CD4-positive, CD25-positive, alpha-beta regulatory T cell (primary cell): ENCODE measurements at regions not wholly inside any gene's neighbourhood (a gene's known extent, or its start where the extent isn't known, plus 50 kb on each side); places are given as distances from the start of the nearest gene placed in this dataset.

Experiments
- ATAC-seq, 2 donors: fragments of 150-1000 bp; cut with Tn5 transposase; one replicate each; pipeline ENCODE4 v1.10.0; 2021; ENCODE audit warnings: low read depth in 2 of 2, moderate number of reproducible peaks in 2 of 2, moderate library complexity in 1 of 2
- DNase-seq, 3 donors: peaks; one replicate each; pipeline versions ENCODE4 v3.0.0 to v3.0.0-alpha.2; 2012 to 2022; ENCODE audit warnings: mixed read lengths in 1 of 3
- H3K27ac ChIP-seq: one replicate; pipeline ENCODE4 v1.7.0; 2013; ENCODE audit warnings: mild to moderate bottlenecking, low read length; ENCODE audit not compliant: insufficient read depth, poor library complexity, severe bottlenecking
- H3K27me3 ChIP-seq: one replicate; pipeline ENCODE4 v1.7.0; 2013; ENCODE audit warnings: low read length; ENCODE audit not compliant: control insufficient read depth, insufficient read depth
- H3K36me3 ChIP-seq: one replicate; pipeline ENCODE4 v1.7.0; 2013; ENCODE audit warnings: mild to moderate bottlenecking, low read length, moderate library complexity; ENCODE audit not compliant: control insufficient read depth, insufficient read depth
- H3K4me1 ChIP-seq: 2 replicates; pipeline ENCODE4 v1.7.0; 2013; ENCODE audit warnings: mild to moderate bottlenecking, low read length; ENCODE audit not compliant: insufficient read depth, control insufficient read depth, poor library complexity, severe bottlenecking
- H3K4me3 ChIP-seq: one replicate; pipeline ENCODE4 v1.7.0; 2013; ENCODE audit warnings: low read depth, mild to moderate bottlenecking, low read length, moderate library complexity
- H3K9me3 ChIP-seq, 2 experiments: 1 replicate in 1 of 2; 2 replicates in 1 of 2; pipeline ENCODE4 v1.7.0; 2013; ENCODE audit warnings: low read length in 2 of 2, mild to moderate bottlenecking in 1 of 2, moderate library complexity in 1 of 2; ENCODE audit not compliant: control insufficient read depth in 2 of 2
- H3K27ac Mint-ChIP-seq, 3 donors: one replicate each; pipeline ENCODE4 v1.8.0; 2020 to 2022; ENCODE audit warnings: mild to moderate bottlenecking in 3 of 3, mixed read lengths in 3 of 3, moderate library complexity in 2 of 3
- H3K27me3 Mint-ChIP-seq: one replicate; pipeline ENCODE4 v1.8.0; 2022; ENCODE audit warnings: mild to moderate bottlenecking, mixed read lengths
- H3K36me3 Mint-ChIP-seq: one replicate; pipeline ENCODE4 v1.8.0; 2020; ENCODE audit warnings: mixed read lengths
- H3K4me1 Mint-ChIP-seq, 4 donors: one replicate each; pipeline ENCODE4 v1.8.0; 2020 to 2022; ENCODE audit warnings: mixed read lengths in 4 of 4, mild to moderate bottlenecking in 1 of 4
- H3K4me3 Mint-ChIP-seq, 4 donors: one replicate each; pipeline ENCODE4 v1.8.0; 2020 to 2022; ENCODE audit warnings: mild to moderate bottlenecking in 4 of 4, mixed read lengths in 4 of 4, moderate library complexity in 3 of 4
- H3K9me3 Mint-ChIP-seq, 7 donors: one replicate each; pipeline ENCODE4 v1.8.0; 2020 to 2022; ENCODE audit warnings: mixed read lengths in 7 of 7, mild to moderate bottlenecking in 3 of 7, moderate library complexity in 2 of 7

- Histone ChIP-seq H3K27ac (no peak overlapping the region), H3K4me3 (no peak overlapping the region), H3K9me3 (no peaks in the 10 kb centered on the region), H3K36me3 (no peaks in the 10 kb centered on the region), H3K27me3 (no peaks in the 10 kb centered on the region), H3K4me1 (no peaks in the 10 kb centered on the region)
- Mint-ChIP-seq H3K27me3 (no peaks in the 10 kb centered on the region), H3K9me3 (peaks cover 3 to 9% (median 4%) of the 10 kb centered on the region in 7 donors), H3K36me3 (no peaks in the 10 kb centered on the region), H3K4me1 (peaks cover 0 to 11% (median 0%) of the 10 kb centered on the region in 4 donors), H3K27ac (no peak overlapping the region), H3K4me3 (no peak overlapping the region)
- DNase-seq, result no peak
- ATAC-seq, result no peak
These were observed 423.3 kb downstream of the RAPGEF2 start for GRCh38 chr4:159526172-159526571.

GRCh38 chr4:159534655-159535054 lies 431.8 kb downstream of the RAPGEF2 start:
- ATAC-seq (no peak), DNase-seq (no peak)
- H3K36me3 Mint-ChIP-seq, result no peaks in the 10 kb centered on the region
- no peak overlapping the region for H3K4me3 ChIP-seq
- H3K27ac Mint-ChIP-seq, result no peak overlapping the region
- no peaks in the 10 kb centered on the region for H3K36me3 ChIP-seq
- no peaks in the 10 kb centered on the region for H3K4me1 ChIP-seq
- H3K4me3 Mint-ChIP-seq, result no peak overlapping the region
- no peak overlapping the region for H3K27ac ChIP-seq
- no peaks in the 10 kb centered on the region for H3K4me1 Mint-ChIP-seq
- no peaks in the 10 kb centered on the region for H3K27me3 Mint-ChIP-seq
- H3K27me3 ChIP-seq, result no peaks in the 10 kb centered on the region
- H3K9me3 ChIP-seq, result peaks cover 0 to 4% of the 10 kb centered on the region in 2 experiments
- H3K9me3 Mint-ChIP-seq, result peaks cover 5 to 14% (median 8%) of the 10 kb centered on the region in 7 donors

GRCh38 chr4:159538556-159538955 lies 435.7 kb downstream of the RAPGEF2 start:
- Mint-ChIP-seq H3K36me3 (no peaks in the 10 kb centered on the region), H3K27me3 (no peaks in the 10 kb centered on the region), H3K27ac (no peak overlapping the region), H3K4me3 (no peak overlapping the region), H3K9me3 (peaks cover 0 to 10% (median 5%) of the 10 kb centered on the region in 7 donors), H3K4me1 (no peaks in the 10 kb centered on the region)
- ATAC-seq, result no peak
- peaks cover 0 to 4% of the 10 kb centered on the region in 2 experiments for H3K9me3 ChIP-seq
- DNase-seq, result no peak
- no peaks in the 10 kb centered on the region for H3K36me3 ChIP-seq
- no peak overlapping the region for H3K4me3 ChIP-seq
- no peaks in the 10 kb centered on the region for H3K27me3 ChIP-seq
- no peak overlapping the region for H3K27ac ChIP-seq
- H3K4me1 ChIP-seq, result no peaks in the 10 kb centered on the region

- Mint-ChIP-seq H3K27me3 (no peaks in the 10 kb centered on the region), H3K27ac (no peak overlapping the region), H3K4me1 (no peaks in the 10 kb centered on the region), H3K36me3 (no peaks in the 10 kb centered on the region), H3K4me3 (no peak overlapping the region), H3K9me3 (peaks cover 0 to 13% (median 4%) of the 10 kb centered on the region in 7 donors)
- ATAC-seq (no peak), DNase-seq (no peak)
- Histone ChIP-seq H3K36me3 (no peaks in the 10 kb centered on the region), H3K9me3 (peaks cover 0 to 4% of the 10 kb centered on the region in 2 experiments), H3K27me3 (no peaks in the 10 kb centered on the region), H3K4me1 (no peaks in the 10 kb centered on the region), H3K27ac (no peak overlapping the region), H3K4me3 (no peak overlapping the region)
These were observed 437.2 kb downstream of the RAPGEF2 start for GRCh38 chr4:159540038-159540437.

GRCh38 chr4:159540501-159540900 lies 437.6 kb downstream of the RAPGEF2 start:
- Histone ChIP-seq H3K36me3 (no peaks in the 10 kb centered on the region), H3K9me3 (peaks cover 0 to 4% of the 10 kb centered on the region in 2 experiments), H3K4me3 (no peak overlapping the region), H3K27ac (no peak overlapping the region), H3K27me3 (no peaks in the 10 kb centered on the region), H3K4me1 (no peaks in the 10 kb centered on the region)
- Mint-ChIP-seq H3K4me3 (no peak overlapping the region), H3K36me3 (no peaks in the 10 kb centered on the region), H3K27me3 (no peaks in the 10 kb centered on the region), H3K27ac (no peak overlapping the region), H3K9me3 (peaks cover 0 to 14% (median 4%) of the 10 kb centered on the region in 7 donors), H3K4me1 (no peaks in the 10 kb centered on the region)
- no peak for ATAC-seq
- no peak for DNase-seq

- no peak overlapping the region for H3K4me3 ChIP-seq
- H3K27ac Mint-ChIP-seq, result no peak overlapping the region
- no peaks in the 10 kb centered on the region for H3K36me3 ChIP-seq
- no peaks in the 10 kb centered on the region for H3K27me3 ChIP-seq
- H3K4me1 ChIP-seq, result no peaks in the 10 kb centered on the region
- no peak for ATAC-seq
- DNase-seq, result no peak
- no peaks in the 10 kb centered on the region for H3K27me3 Mint-ChIP-seq
- peaks cover 0 to 4% of the 10 kb centered on the region in 2 experiments for H3K9me3 ChIP-seq
- H3K4me3 Mint-ChIP-seq, result no peak overlapping the region
- H3K36me3 Mint-ChIP-seq, result no peaks in the 10 kb centered on the region
- H3K9me3 Mint-ChIP-seq, result peaks cover 0 to 11% (median 2%) of the 10 kb centered on the region in 7 donors
- no peak overlapping the region for H3K27ac ChIP-seq
- H3K4me1 Mint-ChIP-seq, result no peaks in the 10 kb centered on the region
These were observed 438.3 kb downstream of the RAPGEF2 start for GRCh38 chr4:159541143-159541542.

GRCh38 chr4:159542296-159542695 lies 439.4 kb downstream of the RAPGEF2 start:
- no peak for ATAC-seq
- no peak overlapping the region for H3K27ac ChIP-seq

GRCh38 chr4:159543831-159544230 lies 441.0 kb downstream of the RAPGEF2 start:
- ATAC-seq (no peak), DNase-seq (no peak)
- peaks cover 0 to 4% (median 2%) of the 10 kb centered on the region in 7 donors for H3K9me3 Mint-ChIP-seq

More at GRCh38 chr4:159542296-159542695, 439.4 kb downstream of the RAPGEF2 start:
- Histone ChIP-seq H3K9me3 (no peaks in the 10 kb centered on the region), H3K27me3 (no peaks in the 10 kb centered on the region), H3K4me1 (no peaks in the 10 kb centered on the region), H3K36me3 (no peaks in the 10 kb centered on the region), H3K4me3 (no peak overlapping the region)
- Mint-ChIP-seq H3K4me3 (no peak overlapping the region), H3K36me3 (no peaks in the 10 kb centered on the region), H3K9me3 (peaks cover 0 to 4% (median 2%) of the 10 kb centered on the region in 7 donors), H3K4me1 (no peaks in the 10 kb centered on the region), H3K27ac (no peak overlapping the region), H3K27me3 (no peaks in the 10 kb centered on the region)
- no peak for DNase-seq

More at GRCh38 chr4:159543831-159544230, 441.0 kb downstream of the RAPGEF2 start:
- Mint-ChIP-seq H3K4me3 (no peak overlapping the region), H3K27me3 (no peaks in the 10 kb centered on the region), H3K27ac (no peak overlapping the region), H3K36me3 (no peaks in the 10 kb centered on the region), H3K4me1 (no peaks in the 10 kb centered on the region)
- Histone ChIP-seq H3K4me3 (no peak overlapping the region), H3K9me3 (no peaks in the 10 kb centered on the region), H3K27ac (no peak overlapping the region), H3K4me1 (no peaks in the 10 kb centered on the region), H3K36me3 (no peaks in the 10 kb centered on the region), H3K27me3 (no peaks in the 10 kb centered on the region)
